Islet precursor cell (in vitro differentiated cells): ENCODE measurements at regions not wholly inside any gene's neighbourhood (a gene's known extent, or its start where the extent isn't known, plus 50 kb on each side); places are given as distances from the start of the nearest gene placed in this dataset.

Source experiments
- DNase-seq: peaks from one replicate; pipeline ENCODE4 v3.0.0-alpha.2; 2018

DNA sequence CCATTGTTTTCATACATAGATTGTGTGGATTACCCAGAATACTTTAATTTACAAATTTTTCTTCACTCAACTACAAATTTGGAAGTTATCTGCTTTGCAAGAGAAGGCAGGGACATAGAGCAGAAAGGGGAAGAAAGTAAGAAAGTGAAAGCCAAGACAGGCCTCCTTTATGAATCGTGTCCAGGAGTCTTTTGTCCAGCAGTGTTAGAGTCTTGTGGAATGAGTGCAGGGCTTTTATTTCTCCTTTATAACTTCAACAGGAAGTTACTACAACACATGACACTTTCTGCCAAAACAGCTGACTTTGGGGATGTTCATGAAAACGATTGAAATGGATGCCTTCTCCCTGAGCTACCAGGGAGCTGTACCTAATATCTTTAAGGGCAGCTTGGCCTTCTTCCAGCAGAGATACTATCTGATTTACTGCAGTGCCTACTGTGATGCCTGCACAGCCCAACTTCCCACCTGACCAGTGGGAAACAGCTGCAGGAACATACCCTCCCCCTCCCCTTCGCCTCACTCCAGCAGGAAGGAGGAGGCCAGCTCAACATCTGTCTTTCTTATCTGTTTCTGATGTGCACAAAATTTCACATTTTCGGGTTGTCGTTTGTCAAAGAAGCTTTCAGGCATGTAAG is 557.7 kb upstream of the SLIT2 start:
- peak; percentile 54 for DNase-seq

DNA sequence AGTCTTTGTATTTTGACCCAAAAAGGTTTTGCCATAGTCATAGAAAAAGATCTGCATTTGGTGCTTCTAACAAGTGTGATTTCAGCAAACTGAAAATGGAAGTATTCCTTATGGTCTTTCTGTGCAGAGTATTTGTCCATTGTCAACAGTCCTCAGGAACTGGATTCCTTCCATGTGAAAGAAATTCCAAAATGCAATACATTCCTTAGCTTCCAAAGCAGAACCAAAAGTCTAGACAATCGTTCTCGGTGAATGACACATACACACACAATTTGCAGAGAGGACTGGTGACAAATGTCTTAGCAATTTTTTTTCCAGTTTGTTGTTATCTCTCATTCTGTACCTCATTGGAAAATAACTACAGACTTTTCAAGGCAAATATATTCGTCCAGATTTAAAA is 562.2 kb upstream of the SLIT2 start:
- DNase-seq, result peak; percentile 50

DNA sequence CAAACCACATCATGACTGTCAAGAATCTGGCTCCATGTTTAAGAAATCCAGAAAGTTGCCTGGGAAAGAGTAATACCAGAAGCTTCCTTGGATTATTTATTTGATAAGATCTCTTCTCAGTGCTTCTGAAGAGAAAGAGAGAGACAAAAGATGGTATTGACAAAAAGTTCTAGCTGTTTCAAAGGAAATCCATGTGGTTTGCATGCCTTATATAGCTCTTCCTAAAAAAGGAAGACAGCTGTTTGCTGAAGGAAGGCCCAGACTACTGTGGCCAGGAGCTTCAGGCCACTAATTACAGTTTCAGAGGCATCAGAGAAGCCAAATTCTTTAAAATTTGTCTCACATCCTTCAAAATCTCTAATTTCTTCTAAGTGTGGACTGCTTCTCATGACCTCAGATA is 565.2 kb upstream of the SLIT2 start:
- no peak for DNase-seq

DNA sequence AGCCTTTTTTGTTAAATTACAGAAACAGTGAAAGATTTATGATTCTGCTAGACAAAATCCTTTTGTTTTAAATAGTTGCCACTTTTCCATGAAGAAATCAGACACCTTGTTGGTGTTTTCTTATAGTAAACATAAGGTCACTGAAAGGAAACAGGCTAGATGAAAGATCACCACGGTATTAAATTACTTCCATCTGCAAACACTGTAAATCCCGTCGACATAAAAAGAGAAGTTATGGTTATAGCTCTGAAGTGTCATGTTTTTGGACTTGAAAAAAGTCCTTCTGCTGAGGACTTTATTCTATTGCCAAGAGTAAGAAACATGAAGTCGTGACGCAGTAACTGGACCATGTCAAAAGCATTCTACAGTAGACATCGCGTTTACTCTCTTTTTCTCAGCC is 567.6 kb upstream of the SLIT2 start:
- no peak for DNase-seq

DNA sequence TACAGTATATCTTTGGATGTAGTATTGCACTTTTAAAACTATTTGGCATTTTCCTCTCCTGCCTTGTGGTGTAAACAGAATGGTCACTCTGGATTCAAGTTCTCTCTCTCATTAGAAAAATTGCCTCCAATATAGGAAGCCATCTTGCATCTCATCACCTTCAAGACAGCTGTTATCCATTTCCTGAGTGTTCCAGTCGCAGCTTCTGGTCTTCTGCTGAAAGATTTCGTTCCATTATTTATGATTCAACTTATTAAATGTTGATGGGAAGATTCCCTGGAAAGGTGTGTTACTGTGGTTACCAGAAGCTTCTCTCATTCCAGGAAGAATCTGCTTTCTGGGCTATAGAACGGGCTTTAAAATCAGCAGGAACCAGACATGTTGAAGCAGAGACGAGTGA is 568.3 kb upstream of the SLIT2 start:
- DNase-seq, result no peak

DNA sequence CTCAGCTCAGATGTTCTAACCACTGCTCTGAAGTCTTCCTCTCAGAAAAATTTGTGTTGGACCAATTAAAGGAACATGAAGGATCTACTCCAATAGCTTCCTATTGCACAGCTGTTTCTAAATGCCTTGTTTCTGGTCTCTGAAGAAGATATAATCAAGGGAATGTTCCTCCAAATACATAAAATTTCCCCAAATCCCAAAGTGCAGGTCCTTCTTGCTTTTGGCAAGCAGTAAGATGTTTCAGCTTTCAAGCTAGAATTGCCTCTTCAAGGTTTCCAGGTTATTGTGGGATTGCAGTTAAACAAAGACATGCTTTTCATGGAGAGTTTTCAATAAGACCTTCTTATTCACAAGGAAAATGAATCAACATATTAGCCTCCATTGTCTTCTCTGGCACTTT is 574.5 kb upstream of the SLIT2 start:
- DNase-seq, result no peak

DNA sequence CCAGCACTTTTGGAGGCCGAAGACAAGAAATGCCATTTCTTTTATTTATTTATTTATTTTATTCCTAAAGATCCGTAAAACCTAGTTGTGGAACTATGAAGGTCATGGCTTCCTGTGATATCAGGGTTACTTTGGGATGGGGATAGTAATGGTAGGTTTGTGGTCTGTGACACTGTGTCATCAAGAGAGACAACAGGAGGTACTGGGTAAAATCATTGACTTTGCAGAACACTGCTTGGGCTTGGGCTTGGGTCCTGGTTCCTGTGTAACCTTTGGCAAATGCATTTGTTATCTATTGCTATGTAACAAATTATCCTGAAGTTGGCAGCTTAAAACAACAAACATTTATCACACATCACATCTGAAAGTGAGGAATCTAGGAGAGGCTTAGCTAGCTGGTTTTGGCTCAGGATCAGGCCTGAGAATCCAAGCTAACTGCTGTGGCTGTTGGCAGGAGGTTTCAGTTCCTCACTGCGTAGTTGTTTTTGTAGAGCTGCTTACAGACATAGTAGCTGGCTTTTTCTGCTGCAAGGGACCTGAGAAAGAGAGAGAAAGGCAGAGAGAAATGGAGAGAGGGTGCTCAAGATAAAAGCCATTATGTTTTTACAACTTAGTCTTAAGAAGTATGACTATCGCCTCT is 576.4 kb upstream of the SLIT2 start:
- no peak for DNase-seq

DNA sequence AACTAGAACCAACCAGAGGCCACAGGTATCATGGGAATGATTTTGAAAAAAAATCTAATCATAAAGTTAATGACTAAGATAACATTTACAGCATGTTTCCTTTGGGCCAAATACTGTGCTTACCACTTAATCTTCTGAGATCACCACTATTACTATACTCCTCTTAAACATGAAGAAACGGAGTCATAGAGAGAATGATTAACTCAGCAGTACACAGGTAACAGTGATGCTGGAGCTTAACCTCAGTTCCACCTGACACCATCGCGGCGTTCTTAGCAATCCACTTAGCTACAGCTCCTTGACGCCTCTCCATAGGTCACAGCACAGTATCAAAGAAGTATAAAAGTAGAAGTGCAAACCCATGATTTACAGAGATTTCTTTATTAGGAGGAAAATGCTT is 592.6 kb upstream of the SLIT2 start:
- DNase-seq, result no peak

DNA sequence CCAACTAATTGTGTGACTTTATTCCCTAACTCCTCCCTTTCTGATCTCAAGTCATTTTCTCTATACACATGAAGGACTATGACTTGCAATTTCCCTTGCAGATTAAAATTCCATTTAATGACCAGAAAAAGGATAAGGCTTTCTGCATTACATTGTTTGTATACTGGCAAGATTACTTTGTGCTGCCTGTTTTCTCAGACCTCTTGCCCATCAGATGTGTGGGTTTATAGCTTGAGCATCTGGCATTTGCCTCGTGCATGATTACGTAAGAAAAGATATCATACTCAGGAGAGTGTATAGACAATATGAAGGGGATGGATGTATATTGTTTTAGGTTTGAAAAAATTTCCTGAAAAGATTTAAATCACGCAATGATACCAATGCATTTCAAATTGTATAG is 593.8 kb upstream of the SLIT2 start:
- no peak for DNase-seq

DNA sequence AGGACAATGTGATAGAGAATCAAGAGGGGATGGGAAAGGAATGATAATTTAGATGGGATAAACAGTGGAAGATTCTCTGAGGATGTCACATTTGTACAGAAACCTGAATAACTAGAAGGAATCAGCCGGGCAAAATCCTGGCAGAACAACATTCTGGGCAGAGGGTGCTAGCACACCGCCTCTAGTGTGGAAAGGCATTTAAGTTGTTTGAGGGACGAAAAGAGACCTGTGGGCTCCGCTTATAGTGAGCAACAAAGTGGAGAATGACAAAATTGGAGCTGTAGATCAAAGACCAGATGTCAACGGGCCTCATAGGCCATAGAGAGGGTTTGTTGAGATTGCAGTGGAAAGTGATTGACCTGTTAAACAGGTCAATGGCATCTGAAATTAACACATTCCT is 596.0 kb upstream of the SLIT2 start:
- DNase-seq, result no peak

DNA sequence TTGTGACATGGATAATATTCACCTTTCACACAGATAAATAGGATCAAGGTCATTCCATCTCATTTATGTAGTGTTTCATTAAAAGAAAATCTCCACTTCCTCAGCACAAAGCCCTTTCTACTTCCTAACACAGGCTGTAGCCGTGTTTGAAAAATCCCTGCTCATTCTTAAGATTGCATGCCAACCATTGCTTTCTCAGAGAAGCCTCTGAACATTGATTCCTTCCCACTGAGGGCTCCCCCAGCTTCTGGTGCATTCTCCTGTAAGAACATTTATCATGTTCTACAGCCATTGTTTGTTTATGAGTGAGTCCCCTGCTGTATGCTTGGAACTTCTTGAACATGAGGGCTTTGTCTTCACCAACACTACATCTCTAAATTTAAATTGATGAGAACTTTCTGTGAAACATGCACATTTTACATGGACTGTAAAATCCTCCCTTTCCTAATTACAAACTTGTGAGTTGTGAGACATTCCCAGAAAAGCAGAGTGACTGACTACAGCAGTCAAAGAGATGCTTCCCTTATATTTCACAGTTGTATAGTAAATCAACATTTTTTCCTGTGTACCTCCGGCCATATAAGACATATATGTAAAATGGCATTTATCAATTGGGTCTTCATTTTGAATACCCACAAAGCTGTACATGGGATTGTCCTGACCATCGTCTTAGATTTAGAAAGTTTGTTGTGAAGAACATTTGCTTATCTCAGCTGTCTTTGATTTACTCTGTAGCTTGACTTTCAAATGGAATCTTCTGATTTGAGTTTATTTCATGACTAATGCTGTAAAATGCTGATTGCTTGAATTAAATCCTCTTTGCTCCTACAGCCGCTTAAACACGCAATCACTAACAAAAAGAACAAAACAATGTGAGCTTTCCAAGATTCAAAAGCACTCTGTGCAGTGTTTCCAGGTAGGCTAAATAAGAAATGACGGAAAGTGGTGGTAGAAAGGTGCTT is 600.5 kb upstream of the SLIT2 start:
- DNase-seq, result no peak

DNA sequence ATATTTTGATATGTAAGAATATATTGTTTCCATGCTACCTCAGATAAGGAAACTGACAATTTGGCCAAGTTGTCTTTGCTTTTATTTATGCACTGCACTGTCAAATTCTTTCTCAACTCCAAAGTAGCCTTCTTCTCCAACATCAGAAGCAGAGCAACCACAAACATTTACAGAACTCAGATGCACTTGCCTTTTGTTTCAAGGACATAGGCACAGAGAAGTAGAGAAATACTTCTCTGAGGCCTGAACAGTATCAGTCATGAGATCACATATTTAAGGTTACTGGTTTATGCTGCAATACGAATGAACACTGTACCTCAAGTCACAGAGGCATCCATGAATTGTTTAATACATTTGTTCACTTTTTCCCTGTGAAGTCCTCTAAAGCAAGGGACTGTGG is 606.1 kb upstream of the SLIT2 start:
- DNase-seq, result no peak

DNA sequence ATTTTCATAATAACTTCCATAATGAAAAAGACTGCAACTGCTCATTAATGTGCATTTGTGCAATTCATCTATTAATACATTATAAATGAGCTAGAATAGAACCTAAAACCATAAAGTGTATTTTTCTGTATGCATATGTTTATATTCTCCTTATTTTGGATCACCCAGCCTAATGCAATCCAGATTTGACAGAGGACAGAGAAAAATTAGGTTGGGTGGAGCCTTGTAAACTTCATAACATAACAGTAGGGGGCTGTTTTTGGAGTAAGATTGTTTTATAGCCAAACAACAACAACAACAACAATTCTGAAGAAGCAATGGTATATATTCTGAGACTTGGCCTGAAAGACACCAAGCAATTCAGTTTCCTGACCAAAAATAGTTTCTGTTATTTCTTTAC is 615.3 kb upstream of the SLIT2 start:
- no peak for DNase-seq

DNA sequence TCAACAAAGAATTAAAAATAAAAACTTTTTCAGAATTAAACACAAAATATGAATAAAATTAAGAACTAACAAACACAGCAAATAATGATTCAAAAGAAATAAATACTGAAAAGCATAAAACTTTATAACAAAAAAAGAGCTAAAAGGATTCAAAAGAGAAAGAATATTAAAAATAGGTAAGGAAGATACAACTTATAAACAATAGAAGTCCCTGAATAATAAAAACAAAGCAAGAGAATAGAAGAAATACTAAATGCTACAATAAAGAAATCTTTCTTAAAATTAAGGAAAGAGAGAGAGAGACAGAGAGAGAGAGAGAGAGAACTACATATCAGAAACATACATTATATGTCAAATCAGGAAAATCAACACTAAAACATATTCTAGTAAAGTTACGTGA is 619.9 kb upstream of the SLIT2 start:
- no peak for DNase-seq

DNA sequence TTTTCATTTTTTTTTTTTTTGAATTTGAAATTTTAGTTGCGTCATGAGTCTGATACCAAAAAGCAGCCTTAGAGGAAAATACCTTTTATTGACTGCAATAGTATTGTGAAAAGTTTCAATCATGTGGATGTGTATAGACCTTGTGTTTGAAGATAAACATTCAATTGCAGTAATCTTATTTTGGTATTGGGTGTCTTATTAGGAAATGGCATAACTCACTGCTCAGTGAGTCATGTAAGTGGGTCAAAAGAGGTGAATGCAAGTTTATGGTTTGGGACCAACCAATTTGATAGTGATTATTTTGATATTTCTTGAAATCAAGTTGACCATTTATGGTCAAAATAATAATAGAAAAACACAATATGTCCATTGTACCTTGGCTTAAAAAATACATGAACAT is 627.8 kb upstream of the SLIT2 start:
- DNase-seq, result no peak

DNA sequence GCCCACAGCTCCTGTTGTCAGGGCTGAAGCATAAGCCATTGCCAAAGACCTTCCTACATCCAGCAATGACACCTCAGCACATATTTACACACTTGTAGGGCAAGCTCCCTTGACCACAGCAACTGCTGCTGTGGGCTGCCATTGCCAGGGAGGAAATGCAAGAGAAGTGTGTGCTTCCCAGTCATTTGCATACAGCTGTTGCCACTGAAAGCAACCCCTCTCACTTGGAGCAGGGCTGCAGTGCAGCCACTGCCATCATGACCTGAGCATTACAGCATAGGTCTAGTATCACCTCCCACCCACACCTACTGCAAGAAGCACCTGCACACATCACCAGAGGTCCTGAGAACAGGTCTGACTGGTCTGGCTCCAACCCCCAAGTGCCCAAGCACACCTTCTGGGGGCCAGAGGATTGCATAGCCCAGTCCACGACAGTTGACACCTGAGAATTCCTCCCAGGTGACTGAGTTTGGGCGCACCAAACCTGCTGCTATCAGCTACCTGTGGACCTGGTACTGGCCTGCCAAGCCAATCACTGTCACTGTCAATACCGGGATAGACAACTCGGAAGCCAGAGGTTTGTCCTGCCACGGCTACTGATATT is 636.5 kb upstream of the SLIT2 start:
- no peak for DNase-seq

DNA sequence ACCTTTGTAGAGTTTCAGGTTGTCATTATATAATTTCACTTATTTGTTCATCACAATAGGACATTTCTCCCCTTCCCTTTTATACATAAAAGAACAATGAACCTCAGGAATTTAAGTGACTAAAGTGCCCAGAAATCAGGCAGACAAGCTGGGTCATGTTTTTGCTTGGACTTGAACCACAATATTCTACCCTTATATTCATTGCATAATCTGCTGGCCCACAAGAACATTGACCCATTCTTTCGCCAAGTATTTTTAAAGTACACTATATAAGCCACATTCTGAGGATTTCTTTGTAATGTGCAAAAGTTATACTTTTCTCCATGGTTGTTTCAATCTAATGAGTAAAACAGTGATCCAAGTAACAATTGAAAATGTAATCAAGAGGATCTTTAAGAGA is 637.5 kb upstream of the SLIT2 start:
- no peak for DNase-seq

DNA sequence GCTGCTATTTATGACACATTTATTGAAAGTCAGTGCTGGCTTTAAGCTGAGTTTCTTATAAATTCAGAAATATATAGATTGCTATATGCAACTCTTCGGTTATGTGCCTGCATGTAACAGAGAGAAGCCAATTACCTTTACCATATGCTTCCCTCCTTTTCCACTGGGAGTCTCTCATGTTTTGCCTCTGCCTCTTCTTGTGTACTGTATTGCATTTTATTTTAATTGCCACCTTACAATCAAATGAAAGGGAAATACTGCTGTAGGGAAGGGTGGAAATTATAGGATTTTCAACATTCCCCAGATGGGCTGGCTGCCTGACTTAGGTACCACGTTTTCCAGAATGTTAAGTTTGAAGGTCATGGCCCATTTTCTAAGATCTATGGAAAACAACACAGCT is 655.4 kb upstream of the SLIT2 start:
- no peak for DNase-seq

DNA sequence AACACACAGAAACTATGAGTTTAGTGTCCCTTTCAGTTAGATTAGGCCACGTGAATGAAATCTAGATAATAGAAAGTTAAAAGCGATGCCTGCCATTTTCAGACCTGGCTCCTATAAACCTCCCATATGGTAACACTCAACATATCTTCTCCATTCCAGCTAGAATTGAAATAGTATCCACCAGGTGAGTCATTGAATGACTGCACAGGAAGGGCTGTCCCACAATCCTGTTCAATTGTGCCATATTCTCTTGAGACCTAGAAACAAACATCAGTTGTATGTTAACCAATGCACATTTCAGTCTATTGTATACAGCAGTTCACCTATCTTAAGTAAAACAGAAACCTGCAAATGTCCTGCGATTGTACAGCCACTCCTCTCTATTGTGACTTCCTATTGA is 659.3 kb upstream of the SLIT2 start:
- DNase-seq, result no peak

DNA sequence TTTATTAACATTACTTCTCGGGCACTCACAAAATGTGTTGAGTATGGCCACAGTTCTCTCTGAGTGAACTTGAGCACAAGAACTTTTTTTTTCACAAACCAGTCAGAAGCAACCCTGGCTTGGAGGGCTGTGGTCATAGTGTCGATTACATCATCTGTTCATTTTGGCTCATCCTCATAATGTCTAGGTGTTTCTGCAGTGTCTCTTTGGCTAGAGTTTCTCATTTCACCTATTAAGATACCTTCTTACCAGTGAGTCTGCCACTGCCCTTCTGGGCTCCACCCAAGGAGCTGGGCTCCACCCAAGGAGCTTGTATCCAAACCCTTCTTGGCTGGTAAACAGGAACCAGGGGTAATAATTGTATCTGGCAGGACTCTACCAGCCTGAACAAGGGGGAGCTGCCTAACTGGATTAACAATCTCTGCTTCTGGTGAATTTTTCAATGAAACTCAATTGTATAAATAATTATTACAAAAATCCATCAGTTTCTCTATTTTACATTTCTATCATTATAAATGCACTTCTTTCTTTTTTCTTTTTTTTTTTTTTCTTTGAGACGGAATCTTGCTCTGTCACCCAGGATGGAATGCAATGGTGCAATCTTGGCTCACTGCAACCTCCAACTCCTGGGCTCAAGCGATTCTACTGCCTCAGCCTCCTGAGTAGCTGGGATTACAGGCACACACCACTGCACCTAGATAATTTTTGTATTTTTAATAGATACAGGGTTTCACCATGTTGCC is 667.7 kb upstream of the SLIT2 start:
- DNase-seq, result no peak

DNA sequence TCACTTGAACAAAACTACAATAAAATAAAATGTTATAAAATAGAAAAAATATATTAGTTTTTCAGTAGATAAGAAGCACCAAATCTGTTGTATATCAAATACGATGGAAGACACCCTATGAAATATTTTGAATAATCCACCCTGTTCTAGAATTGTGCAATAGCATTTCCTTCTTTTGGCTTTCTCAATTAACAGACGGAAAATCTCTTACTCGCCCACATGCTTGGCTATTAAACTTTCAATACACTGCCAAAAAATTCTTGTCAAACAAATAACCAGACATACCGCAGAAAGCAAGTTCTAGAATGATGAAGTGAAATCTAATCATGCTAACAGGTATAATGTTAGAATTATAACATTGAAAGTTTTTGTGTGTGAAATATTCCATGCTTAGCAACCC is 671.6 kb upstream of the SLIT2 start:
- DNase-seq, result no peak

DNA sequence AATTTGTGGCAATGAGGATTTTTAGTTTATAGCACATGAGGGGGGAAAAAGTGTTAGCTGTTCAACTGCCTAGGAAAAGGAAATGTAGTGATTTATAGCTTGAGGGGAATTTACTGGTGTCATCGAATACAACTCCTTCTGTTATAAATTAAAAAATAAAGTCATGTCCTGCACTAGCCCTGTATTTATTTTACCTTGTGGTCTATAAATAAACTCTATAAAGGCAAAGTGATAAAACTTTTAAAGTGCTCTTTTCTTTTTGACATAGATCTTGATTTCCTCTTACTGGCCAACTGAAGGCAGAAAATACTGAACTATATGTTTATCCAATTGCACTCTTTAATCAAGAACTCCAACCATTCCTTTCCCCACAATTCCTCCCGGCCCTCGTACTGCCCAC is 672.1 kb upstream of the SLIT2 start:
- no peak for DNase-seq

DNA sequence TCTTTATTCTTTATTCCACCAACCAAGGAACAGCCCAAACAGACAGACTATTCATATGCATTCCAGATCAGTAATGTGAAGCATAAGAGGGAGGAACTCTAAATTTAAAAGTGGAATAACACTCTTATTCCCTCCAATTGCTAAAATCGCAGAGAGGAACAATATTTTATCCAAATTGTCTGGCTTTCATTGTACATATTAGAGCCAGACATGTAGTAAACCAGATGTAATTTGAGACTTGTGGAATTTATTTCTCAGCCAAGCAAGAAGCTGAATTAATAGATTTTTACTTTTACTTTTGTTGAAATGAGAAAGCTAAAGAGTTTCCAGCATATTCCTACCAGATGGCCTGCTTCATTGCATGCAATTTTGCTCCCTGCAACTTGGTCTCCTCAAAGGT is 674.6 kb upstream of the SLIT2 start:
- no peak for DNase-seq
